Transverse colon (tissue), 4 donors: ENCODE measurements at regions not wholly inside any gene's neighbourhood (a gene's known extent, or its start where the extent isn't known, plus 50 kb on each side); places are given as distances from the start of the nearest gene placed in this dataset.

Experiments used
- EP300 ChIP-seq: sonication (generic); formaldehyde crosslinking; IDR thresholded peaks from one replicate; pipeline ENCODE4 v1.6.1; 2017; ENCODE audit warnings: antibody characterized with exemption, low read depth
- POLR2A ChIP-seq: fragments of 450-650 bp; IDR thresholded peaks from one replicate; pipeline ENCODE4 v1.6.1; 2016; ENCODE audit warnings: antibody characterized with exemption, mild to moderate bottlenecking, moderate library complexity
- POLR2AphosphoS5 ChIP-seq, 3 donors: sonication (generic); formaldehyde crosslinking; IDR thresholded peaks; one replicate each; pipeline ENCODE4 v1.6.1; 2016; ENCODE audit warnings: antibody characterized with exemption in 3 of 3
- TF ChIP-seq, protein P1 (sequence below), 5 experiments: fragments of 200-600 bp in 3 of 5; fragments of 450-650 bp in 2 of 5; sonication (generic) in 3 of 5; IDR thresholded peaks; 1 replicate in 2 of 5; 2 replicates in 3 of 5; pipeline ENCODE4 v1.5.1; 2016 to 2017; ENCODE audit warnings: antibody characterized with exemption in 5 of 5, inconsistent platforms in 3 of 5, mild to moderate bottlenecking in 2 of 5, moderate library complexity in 1 of 5

DNA sequence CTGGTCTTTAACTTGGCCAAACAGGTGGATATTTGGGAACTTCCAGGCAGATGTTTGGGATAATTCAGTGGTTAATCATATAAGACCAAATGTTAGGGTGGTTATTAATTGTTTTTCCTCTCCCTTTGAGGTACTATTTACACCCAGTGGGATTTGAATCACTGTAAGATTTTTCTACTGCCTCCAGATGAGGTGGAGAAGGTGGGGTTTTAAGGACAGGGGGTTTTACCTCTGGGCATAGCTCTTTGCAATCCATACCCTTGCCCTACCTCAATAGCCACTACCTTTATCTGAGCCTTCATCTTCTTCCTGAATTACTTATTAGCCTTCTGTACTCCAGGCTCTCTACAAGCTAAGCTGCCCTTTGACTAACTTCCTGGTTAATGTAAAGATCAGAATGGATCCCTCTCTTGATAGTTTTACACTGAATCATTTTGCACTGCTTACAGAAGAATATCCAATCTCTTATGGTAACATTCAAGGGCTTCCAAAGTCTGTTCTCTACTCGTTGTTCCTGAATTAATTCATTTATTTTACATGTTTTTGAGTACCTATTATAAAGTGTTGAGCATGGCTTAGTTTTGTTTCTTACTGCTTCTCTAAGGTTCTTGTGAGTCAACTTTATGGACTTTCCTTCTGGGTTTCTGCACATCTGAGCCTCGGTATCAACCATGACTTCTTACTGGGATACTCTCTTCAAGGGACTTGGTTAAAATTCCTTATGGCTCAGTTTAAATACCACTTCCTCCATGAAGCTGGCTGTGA, 331.2 kb upstream of the TBL1XR1 start:
- TF ChIP-seq, protein P1, sequence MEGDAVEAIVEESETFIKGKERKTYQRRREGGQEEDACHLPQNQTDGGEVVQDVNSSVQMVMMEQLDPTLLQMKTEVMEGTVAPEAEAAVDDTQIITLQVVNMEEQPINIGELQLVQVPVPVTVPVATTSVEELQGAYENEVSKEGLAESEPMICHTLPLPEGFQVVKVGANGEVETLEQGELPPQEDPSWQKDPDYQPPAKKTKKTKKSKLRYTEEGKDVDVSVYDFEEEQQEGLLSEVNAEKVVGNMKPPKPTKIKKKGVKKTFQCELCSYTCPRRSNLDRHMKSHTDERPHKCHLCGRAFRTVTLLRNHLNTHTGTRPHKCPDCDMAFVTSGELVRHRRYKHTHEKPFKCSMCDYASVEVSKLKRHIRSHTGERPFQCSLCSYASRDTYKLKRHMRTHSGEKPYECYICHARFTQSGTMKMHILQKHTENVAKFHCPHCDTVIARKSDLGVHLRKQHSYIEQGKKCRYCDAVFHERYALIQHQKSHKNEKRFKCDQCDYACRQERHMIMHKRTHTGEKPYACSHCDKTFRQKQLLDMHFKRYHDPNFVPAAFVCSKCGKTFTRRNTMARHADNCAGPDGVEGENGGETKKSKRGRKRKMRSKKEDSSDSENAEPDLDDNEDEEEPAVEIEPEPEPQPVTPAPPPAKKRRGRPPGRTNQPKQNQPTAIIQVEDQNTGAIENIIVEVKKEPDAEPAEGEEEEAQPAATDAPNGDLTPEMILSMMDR (IDR thresholded peaks at IDR 0.05): no peak
- TF ChIP-seq EP300 (no peak), POLR2AphosphoS5 (IDR thresholded peaks at IDR 0.05) (no peak), POLR2A (no peak)
